HepG2 (cell line): ENCODE measurements at regions not wholly inside any gene's neighbourhood (a gene's known extent, or its start where the extent isn't known, plus 50 kb on each side); places are given as distances from the start of the nearest gene placed in this dataset.

Source experiments
- CEBPB ChIP-seq: IDR thresholded peaks from 2 replicates; pipeline ENCODE4 v1.6.1; 2011; ENCODE audit warnings: low read depth, low read length, improper control_type of control experiment, borderline replicate concordance
- CTCF ChIP-seq: sonication (generic); formaldehyde crosslinking; IDR thresholded peaks from 2 replicates; pipeline ENCODE4 v1.5.0; 2020; ENCODE audit warnings: mild to moderate bottlenecking, missing genetic modification reagents, moderate library complexity
- EP300 ChIP-seq, 3 experiments: sonication (generic) in 1 of 3; formaldehyde crosslinking in 1 of 3; IDR thresholded peaks; 2 replicates each; pipeline versions ENCODE4 v1.5.1 to v1.6.1; 2011 to 2020; ENCODE audit warnings: low read depth in 2 of 3, low read length in 2 of 3, borderline replicate concordance in 1 of 3, improper control_type of control experiment in 1 of 3, mild to moderate bottlenecking in 1 of 3, missing genetic modification reagents in 1 of 3, moderate library complexity in 1 of 3
- MAZ ChIP-seq, 2 experiments: sonication (generic) in 1 of 2; formaldehyde crosslinking in 1 of 2; IDR thresholded peaks; 2 replicates each; pipeline versions ENCODE4 v1.5.0 to v1.6.1; 2012 to 2020; ENCODE audit warnings: low read depth in 2 of 2, mild to moderate bottlenecking in 2 of 2, borderline replicate concordance in 1 of 2, improper control_type of control experiment in 1 of 2, low read length in 1 of 2, missing genetic modification reagents in 1 of 2, moderate library complexity in 1 of 2
- NCOA1 ChIP-seq: sonication (generic); formaldehyde crosslinking; IDR thresholded peaks from 2 replicates; pipeline ENCODE4 v1.9.0; 2021; ENCODE audit warnings: missing genetic modification reagents
- PLRG1 ChIP-seq: fragments of 450-650 bp; conservative IDR thresholded peaks from 2 replicates; pipeline ENCODE4 v1.6.1; 2016
- SMC3 ChIP-seq: IDR thresholded peaks from 2 replicates; pipeline ENCODE4 v1.6.1; 2011; ENCODE audit warnings: low read length, improper control_type of control experiment
- TFE3 ChIP-seq: IDR thresholded peaks from 2 replicates; pipeline ENCODE4 v1.6.1; 2016
- ZBTB33 ChIP-seq: sonication (generic); formaldehyde crosslinking; IDR thresholded peaks from 2 replicates; pipeline ENCODE4 v1.4.0; 2020; ENCODE audit warnings: missing genetic modification reagents
- ZKSCAN1 ChIP-seq: fragments of 150-350 bp; IDR thresholded peaks from 2 replicates; pipeline ENCODE4 v1.6.1; 2014; ENCODE audit warnings: low read length
- ZSCAN20 ChIP-seq: sonication (generic); formaldehyde crosslinking; IDR thresholded peaks from 2 replicates; pipeline ENCODE4 v1.4.0; 2020; ENCODE audit warnings: missing genetic modification reagents, mild to moderate bottlenecking, borderline replicate concordance
- ZZZ3 ChIP-seq: sonication (generic); formaldehyde crosslinking; IDR thresholded peaks from 2 replicates; pipeline ENCODE4 v1.4.0; 2020; ENCODE audit warnings: missing genetic modification reagents, mild to moderate bottlenecking, borderline replicate concordance

- TF ChIP-seq CTCF (CRISPR knock-in tag), result no peak
- TF ChIP-seq SMC3, result no peak
- no peak for TF ChIP-seq MAZ (IDR thresholded peaks at IDR 0.05; ENCODE audit: borderline replicate concordance, low read depth, low read length)
- TF ChIP-seq MAZ (CRISPR knock-in tag; IDR thresholded peaks at IDR 0.05; ENCODE audit: low read depth), result no peak
- no peak for TF ChIP-seq ZSCAN20 (CRISPR knock-in tag)
- TF ChIP-seq TFE3 (CRISPR knock-in tag), result no peak
- TF ChIP-seq EP300 (IDR thresholded peaks at IDR 0.05; ENCODE audit: low read depth in 2 of 2, low read length in 2 of 2), result no peak
- no peak for TF ChIP-seq EP300 (CRISPR knock-in tag; IDR thresholded peaks at IDR 0.05; ENCODE audit: borderline replicate concordance)
- TF ChIP-seq ZKSCAN1, result no peak
- no peak for TF ChIP-seq ZBTB33 (CRISPR knock-in tag)
- TF ChIP-seq NCOA1 (CRISPR knock-in tag), result no peak
- no peak for TF ChIP-seq ZZZ3 (CRISPR knock-in tag)
- no peak for TF ChIP-seq PLRG1
- no peak for TF ChIP-seq CEBPB
Observed at GRCh38 chr10:4371691-4372295, 454.2 kb upstream of the AKR1E2 start.
